Esophagus muscularis mucosa (tissue), 4 donors: ENCODE measurements at regions not wholly inside any gene's neighbourhood (a gene's known extent, or its start where the extent isn't known, plus 50 kb on each side); places are given as distances from the start of the nearest gene placed in this dataset.
"Not testable (repeated sequence)": the region's sequence is repeated elsewhere in the genome, so short reads cannot be mapped to it uniquely, and the experiment has no call there.

Experiments used
- DNase-seq: peaks from one replicate; pipeline ENCODE4 v3.0.0-alpha.2; 2017; ENCODE audit errors: extremely low spot score
- H3K27ac ChIP-seq, 4 donors: fragments of 200-600 bp; sonication (generic); replicated peaks in 1 of 4; 1 replicate in 3 of 4; 2 replicates in 1 of 4; pipeline ENCODE4 v1.5.1; 2016 to 2019; ENCODE audit warnings: mild to moderate bottlenecking in 1 of 4
- H3K27me3 ChIP-seq, 4 donors: fragments of 200-600 bp; sonication (generic); one replicate each; pipeline versions ENCODE4 v1.5.1 to v1.6.0; 2016 to 2019
- H3K36me3 ChIP-seq, 4 donors: fragments of 200-600 bp; sonication (generic); one replicate each; pipeline ENCODE4 v1.5.1; 2016 to 2019
- H3K4me1 ChIP-seq, 4 donors: fragments of 200-600 bp; sonication (generic); one replicate each; pipeline ENCODE4 v1.5.1; 2016 to 2019
- H3K4me3 ChIP-seq, 4 donors: fragments of 200-600 bp; sonication (generic); 1 replicate in 2 of 4; 2 replicates in 2 of 4; pipeline ENCODE4 v1.5.1; 2016 to 2019; ENCODE audit warnings: mild to moderate bottlenecking in 4 of 4, moderate library complexity in 1 of 4
- H3K9me3 ChIP-seq, 4 donors: fragments of 200-600 bp; sonication (generic); 1 replicate in 3 of 4; 2 replicates in 1 of 4; pipeline ENCODE4 v1.5.1; 2016 to 2019
- EP300 ChIP-seq: sonication (generic); formaldehyde crosslinking; IDR thresholded peaks from one replicate; pipeline ENCODE4 v1.6.1; 2017; ENCODE audit warnings: antibody characterized with exemption
- POLR2A ChIP-seq: fragments of 450-650 bp; IDR thresholded peaks from one replicate; pipeline ENCODE4 v1.6.1; 2017; ENCODE audit warnings: antibody characterized with exemption, moderate library complexity, mild to moderate bottlenecking, low read depth
- POLR2AphosphoS5 ChIP-seq, 2 donors: sonication (generic); formaldehyde crosslinking; IDR thresholded peaks; one replicate each; pipeline ENCODE4 v1.6.1; 2017; ENCODE audit warnings: antibody characterized with exemption in 2 of 2
- WGBS: methylation state at CpG from one replicate; pipeline ENCODE4 v1.1.5; 2018; 5-methylcytosine and 5-hydroxymethylcytosine counted together
- intact Hi-C: fragments of 100-400 bp; cut with DNase I; formaldehyde crosslinking; loops from one replicate; pipeline ENCODE4 v1.15.1; 2023
- TF ChIP-seq, protein P1 (sequence below), 3 experiments: fragments of 200-600 bp in 2 of 3; fragments of 450-650 bp in 1 of 3; sonication (generic) in 2 of 3; IDR thresholded peaks; one replicate each; pipeline ENCODE4 v1.5.1; 2017 to 2019; ENCODE audit warnings: antibody characterized with exemption in 3 of 3, mild to moderate bottlenecking in 2 of 3, moderate library complexity in 1 of 3

DNA sequence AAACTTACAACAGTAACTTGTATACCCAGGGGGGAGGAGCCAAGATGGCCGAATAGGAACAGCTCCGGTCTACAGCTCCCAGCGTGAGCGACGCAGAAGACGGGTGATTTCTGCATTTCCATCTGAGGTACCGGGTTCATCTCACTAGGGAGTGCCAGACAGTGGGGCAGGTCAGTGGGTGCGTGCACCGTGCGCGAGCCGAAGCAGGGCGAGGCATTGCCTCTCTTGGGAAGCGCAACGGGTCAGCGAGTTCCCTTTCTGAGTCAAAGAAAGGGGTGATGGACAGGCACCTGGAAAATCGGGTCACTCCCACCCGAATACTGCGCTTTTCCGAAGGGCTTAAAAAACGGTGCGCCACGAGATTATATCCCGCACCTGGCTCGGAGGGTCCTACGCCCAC lies 278.8 kb downstream of the FAM47B start:
- H3K27ac ChIP-seq, intact Hi-C loops, H3K4me1 ChIP-seq, H3K9me3 ChIP-seq, H3K4me3 ChIP-seq, H3K36me3 ChIP-seq, DNase-seq, H3K27me3 ChIP-seq: not testable (repeated sequence)
- 85% methylated on average over 26 of the region's 26 CpGs for WGBS

GRCh38 chrX:35244088-35244741 lies 301.6 kb downstream of the FAM47B start:
- no CpG with 5 or more reads among the region's 3 CpGs for WGBS

DNA sequence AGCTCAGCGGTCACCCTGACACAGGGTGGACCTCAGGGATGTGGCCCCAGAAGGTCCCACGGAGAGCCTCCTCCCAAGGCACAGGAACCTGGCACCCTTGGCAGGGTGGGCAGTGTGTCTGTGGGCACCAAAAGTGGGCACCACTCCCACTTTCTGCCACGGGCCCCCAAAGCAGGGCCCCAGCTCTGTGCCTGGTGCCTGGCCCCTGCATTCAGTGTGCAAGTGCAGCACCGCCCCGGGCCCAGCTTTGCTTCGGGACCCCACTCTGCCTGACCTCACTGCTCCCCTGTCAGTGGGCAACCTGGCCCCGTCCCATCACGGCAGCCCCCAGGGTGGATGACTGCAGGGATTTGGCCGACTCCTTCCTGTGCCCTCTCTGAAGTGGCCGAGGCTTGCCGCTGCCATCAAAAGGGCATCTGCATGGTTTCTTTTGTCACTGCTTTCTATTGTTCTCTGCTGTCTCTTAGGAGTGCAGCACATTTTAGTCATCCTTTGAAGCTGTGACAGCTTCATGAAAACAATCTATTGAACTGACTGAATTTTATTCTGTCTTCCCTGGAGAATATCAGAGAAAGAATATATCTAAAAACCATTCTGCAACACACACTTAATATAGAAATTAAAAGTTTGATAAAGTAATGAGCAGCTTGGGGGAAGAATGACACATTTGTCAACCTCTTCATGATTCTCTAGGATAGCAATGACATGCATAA lies 302.4 kb downstream of the FAM47B start:
- 71% methylated on average over 11 of the region's 11 CpGs for WGBS
- intact Hi-C loops = no loop called here
- TF ChIP-seq EP300 (no peak), POLR2AphosphoS5 (IDR thresholded peaks at IDR 0.05) (no peak), POLR2A (no peak)
- TF ChIP-seq, protein P1, sequence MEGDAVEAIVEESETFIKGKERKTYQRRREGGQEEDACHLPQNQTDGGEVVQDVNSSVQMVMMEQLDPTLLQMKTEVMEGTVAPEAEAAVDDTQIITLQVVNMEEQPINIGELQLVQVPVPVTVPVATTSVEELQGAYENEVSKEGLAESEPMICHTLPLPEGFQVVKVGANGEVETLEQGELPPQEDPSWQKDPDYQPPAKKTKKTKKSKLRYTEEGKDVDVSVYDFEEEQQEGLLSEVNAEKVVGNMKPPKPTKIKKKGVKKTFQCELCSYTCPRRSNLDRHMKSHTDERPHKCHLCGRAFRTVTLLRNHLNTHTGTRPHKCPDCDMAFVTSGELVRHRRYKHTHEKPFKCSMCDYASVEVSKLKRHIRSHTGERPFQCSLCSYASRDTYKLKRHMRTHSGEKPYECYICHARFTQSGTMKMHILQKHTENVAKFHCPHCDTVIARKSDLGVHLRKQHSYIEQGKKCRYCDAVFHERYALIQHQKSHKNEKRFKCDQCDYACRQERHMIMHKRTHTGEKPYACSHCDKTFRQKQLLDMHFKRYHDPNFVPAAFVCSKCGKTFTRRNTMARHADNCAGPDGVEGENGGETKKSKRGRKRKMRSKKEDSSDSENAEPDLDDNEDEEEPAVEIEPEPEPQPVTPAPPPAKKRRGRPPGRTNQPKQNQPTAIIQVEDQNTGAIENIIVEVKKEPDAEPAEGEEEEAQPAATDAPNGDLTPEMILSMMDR (IDR thresholded peaks at IDR 0.05) = no peak

More at GRCh38 chrX:35244088-35244741, 301.6 kb downstream of the FAM47B start:
- TF ChIP-seq POLR2AphosphoS5 (IDR thresholded peaks at IDR 0.05) (no peak), POLR2A (no peak), EP300 (no peak)
- TF ChIP-seq, protein P1 (IDR thresholded peaks at IDR 0.05) = no peak
- no peak overlapping the region for H3K27ac ChIP-seq
- no peak overlapping the region for H3K4me3 ChIP-seq
- no peak for DNase-seq
- H3K36me3 ChIP-seq = no peaks in the 10 kb centered on the region
- H3K9me3 ChIP-seq = no peaks in the 10 kb centered on the region
- H3K4me1 ChIP-seq = no peaks in the 10 kb centered on the region
- no peaks in the 10 kb centered on the region for H3K27me3 ChIP-seq
- intact Hi-C loops = no loop called here

GRCh38 chrX:35251226-35251625 lies 308.6 kb downstream of the FAM47B start:
- 50% methylated on average over 1 of the region's 1 CpG for WGBS
- H3K4me3 ChIP-seq = no peak overlapping the region
- no peak for DNase-seq
- H3K4me1 ChIP-seq = no peaks in the 10 kb centered on the region
- no peak for TF ChIP-seq EP300
- TF ChIP-seq POLR2AphosphoS5 (IDR thresholded peaks at IDR 0.05) = no peak
- no peak for TF ChIP-seq POLR2A
- TF ChIP-seq, protein P1 (IDR thresholded peaks at IDR 0.05) = no peak
- intact Hi-C loops = no loop called here
- no peak overlapping the region for H3K27ac ChIP-seq
- H3K9me3 ChIP-seq = no peaks in the 10 kb centered on the region
- no peaks in the 10 kb centered on the region for H3K27me3 ChIP-seq
- no peaks in the 10 kb centered on the region for H3K36me3 ChIP-seq

More for the DNA sequence above, 302.4 kb downstream of the FAM47B start:
- H3K4me1 ChIP-seq = no peaks in the 10 kb centered on the region
- no peaks in the 10 kb centered on the region for H3K9me3 ChIP-seq
- no peak overlapping the region for H3K27ac ChIP-seq
- H3K36me3 ChIP-seq = no peaks in the 10 kb centered on the region
- no peak overlapping the region for H3K4me3 ChIP-seq
- no peak for DNase-seq
- no peaks in the 10 kb centered on the region for H3K27me3 ChIP-seq

- TF ChIP-seq POLR2A (no peak), EP300 (no peak), POLR2AphosphoS5 (IDR thresholded peaks at IDR 0.05) (no peak)
- TF ChIP-seq, protein P1 (IDR thresholded peaks at IDR 0.05) = no peak
- WGBS = 77% methylated on average over 6 of the region's 6 CpGs
- intact Hi-C loops = no loop called here
- H3K27ac ChIP-seq = no peak overlapping the region
- peaks cover 0 to under 1% (median 0%) of the 10 kb centered on the region in 4 donors for H3K9me3 ChIP-seq
- H3K4me3 ChIP-seq = no peak overlapping the region
- H3K36me3 ChIP-seq = no peaks in the 10 kb centered on the region
- no peak for DNase-seq
- H3K27me3 ChIP-seq = no peaks in the 10 kb centered on the region
- no peaks in the 10 kb centered on the region for H3K4me1 ChIP-seq
Observed at GRCh38 chrX:35276115-35276514, 333.5 kb downstream of the FAM47B start.
